Endothelial cell of umbilical vein (primary cell): ENCODE measurements at regions not wholly inside any gene's neighbourhood (a gene's known extent, or its start where the extent isn't known, plus 50 kb on each side); places are given as distances from the start of the nearest gene placed in this dataset.

ENCODE experiments used
- BruUV-seq: library from RNA; stranded (reverse); fragments of 400-500 nt; replicated peaks from 2 replicates; lab custom pipeline; 2021; lab: Mats Ljungman, UMichigan
- CTCF ChIA-PET: fragments of 300-600, 350-600 bp; sonication (Branson Sonifier 250); formaldehyde crosslinking; loops from one replicate; lab custom pipeline; 2021; ENCODE audit warnings: antibody characterized with exemption, inconsistent platforms; lab: Charles Lee
- POLR2A ChIA-PET: fragments of 300-600, 350-600 bp; sonication (Branson Sonifier 250); formaldehyde crosslinking; loops from one replicate; lab custom pipeline; 2021; ENCODE audit warnings: antibody characterized with exemption, inconsistent platforms; lab: Charles Lee
- DNase-seq: peaks from one replicate; pipeline ENCODE4 v3.0.0-alpha.2; 2011; ENCODE audit warnings: low read depth, low spot score
- FAIRE-seq: peaks from 2 replicates; lab custom pipeline; 2011; peaks lifted over from hg19 to GRCh38; lab: Jason Lieb, UNC
- H2AFZ ChIP-seq: 2 replicates; pipeline ENCODE4 v1.6.0; 2012; ENCODE audit warnings: low read depth, low read length, control low read depth, inconsistent platforms
- H3K27ac ChIP-seq: 2 replicates; pipeline ENCODE4 v1.5.1; 2011; ENCODE audit warnings: low read depth, mild to moderate bottlenecking, control low read depth, low read length, moderate library complexity; ENCODE audit not compliant: insufficient read depth
- H3K27me3 ChIP-seq, 2 experiments: 2 replicates each; pipeline versions ENCODE4 v1.6.0 to v1.6.1; 2011; ENCODE audit warnings: low read length in 2 of 2, mixed read lengths in 1 of 2; ENCODE audit not compliant: control insufficient read depth in 2 of 2, insufficient read depth in 2 of 2
- H3K36me3 ChIP-seq, 2 experiments: 2 replicates in 1 of 2; 3 replicates in 1 of 2; pipeline ENCODE4 v1.5.1; 2011; ENCODE audit warnings: low read length in 2 of 2, mild to moderate bottlenecking in 1 of 2, moderate library complexity in 1 of 2; ENCODE audit not compliant: control insufficient read depth in 2 of 2, insufficient read depth in 2 of 2; ENCODE audit errors: extremely low read depth in 1 of 2
- H3K4me1 ChIP-seq: 3 replicates; pipeline ENCODE4 v1.5.1; 2011; ENCODE audit warnings: mild to moderate bottlenecking, low read length; ENCODE audit not compliant: control insufficient read depth, insufficient read depth; ENCODE audit errors: extremely low read depth
- H3K4me2 ChIP-seq: 2 replicates; pipeline ENCODE4 v1.6.1; 2011; ENCODE audit warnings: low read length, control low read depth, mixed read lengths; ENCODE audit not compliant: insufficient read depth
- H3K4me3 ChIP-seq, 3 experiments: fragments of 200-600 bp in 1 of 3; sonication (generic), shearing (Covaris generic) in 1 of 3; replicated peaks in 1 of 3; 2 replicates each; pipeline ENCODE4 v1.5.1; 2011 to 2016; ENCODE audit warnings: control low read depth in 3 of 3, low read length in 3 of 3, mild to moderate bottlenecking in 2 of 3, inconsistent platforms in 1 of 3, low read depth in 1 of 3, moderate library complexity in 1 of 3; ENCODE audit not compliant: insufficient read depth in 1 of 3
- H3K79me2 ChIP-seq: 2 replicates; pipeline ENCODE4 v1.6.0; 2012; ENCODE audit warnings: low read length, inconsistent platforms; ENCODE audit not compliant: control insufficient read depth, insufficient read depth
- H3K9ac ChIP-seq: replicated peaks from 2 replicates; pipeline ENCODE3; 2011; ENCODE audit warnings: low read length, control low read depth; ENCODE audit not compliant: insufficient read depth; ENCODE audit errors: extremely low read depth
- H3K9me1 ChIP-seq: replicated peaks from 3 replicates; pipeline ENCODE4 v1.6.0; 2011; ENCODE audit warnings: mild to moderate bottlenecking, low read length; ENCODE audit not compliant: control insufficient read depth, insufficient read depth; ENCODE audit errors: extremely low read depth
- H3K9me3 ChIP-seq: replicated peaks from 2 replicates; pipeline ENCODE4 v1.5.1; 2012; ENCODE audit warnings: low read length, inconsistent platforms; ENCODE audit not compliant: control insufficient read depth, insufficient read depth
- H4K20me1 ChIP-seq: replicated peaks from 2 replicates; pipeline ENCODE3; 2011; ENCODE audit warnings: mild to moderate bottlenecking, low read length; ENCODE audit not compliant: control insufficient read depth, insufficient read depth; ENCODE audit errors: extremely low read depth
- JUN ChIP-seq: IDR thresholded peaks from 2 replicates; pipeline ENCODE4 v1.6.1; 2011; ENCODE audit warnings: borderline replicate concordance, low read depth; ENCODE audit not compliant: insufficient read length, insufficient read depth
- dilution Hi-C: fragments of 300-500 bp; cut with MboI; formaldehyde crosslinking; loops from one replicate; pipeline ENCODE4 v1.15.0; 2019; ENCODE audit warnings: low sequenced_read_pairs; ENCODE audit not compliant: extremely low pct_ligation_motif_present
- intact Hi-C: fragments of 100-400 bp; cut with micrococcal nuclease; formaldehyde crosslinking; loops from one replicate; pipeline ENCODE4 v1.10.0; 2022
- TF ChIP-seq, protein P1 (sequence below), 2 donors: IDR thresholded peaks; 1 replicate in 1 of 2; 2 replicates in 1 of 2; pipeline ENCODE4 v1.5.1; 2011; ENCODE audit warnings: low read length in 2 of 2, mild to moderate bottlenecking in 2 of 2, moderate library complexity in 2 of 2, control low read depth in 1 of 2, inconsistent platforms in 1 of 2, low read depth in 1 of 2; ENCODE audit not compliant: insufficient read depth in 1 of 2; ENCODE audit errors: extremely low read depth in 1 of 2

DNA sequence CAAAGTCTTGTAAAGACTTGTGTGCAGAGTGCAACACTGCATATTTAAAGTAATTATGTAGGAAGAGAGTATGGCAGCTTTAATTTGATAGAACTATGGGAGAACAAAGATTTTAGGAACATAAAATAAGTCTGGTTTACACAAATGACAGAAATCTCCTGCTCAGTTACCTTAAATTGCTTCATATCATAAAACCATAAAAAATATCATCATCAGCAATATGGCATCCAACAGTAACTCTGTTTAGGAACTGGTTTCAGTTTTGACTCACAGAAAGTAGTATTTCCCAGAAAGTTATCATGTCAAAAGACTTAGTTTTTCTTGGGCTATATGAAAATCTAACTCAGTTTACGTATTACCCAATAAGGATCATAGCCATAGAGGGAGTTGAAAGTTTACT lies 292.1 kb upstream of the PMFBP1 start:
- no TSS peak for BruUV-seq
- POLR2A ChIA-PET: no interaction called here
- H3K79me2 ChIP-seq: no peaks in the 10 kb centered on the region
- no peak overlapping the region for H3K4me3 ChIP-seq
- no peaks in the 10 kb centered on the region for H3K36me3 ChIP-seq
- H2AFZ ChIP-seq: no peak overlapping the region
- intact Hi-C loops: no loop called here
- H3K9ac ChIP-seq: no peak overlapping the region
- H3K4me2 ChIP-seq: no peak overlapping the region
- no peak for DNase-seq
- TF ChIP-seq, protein P1, sequence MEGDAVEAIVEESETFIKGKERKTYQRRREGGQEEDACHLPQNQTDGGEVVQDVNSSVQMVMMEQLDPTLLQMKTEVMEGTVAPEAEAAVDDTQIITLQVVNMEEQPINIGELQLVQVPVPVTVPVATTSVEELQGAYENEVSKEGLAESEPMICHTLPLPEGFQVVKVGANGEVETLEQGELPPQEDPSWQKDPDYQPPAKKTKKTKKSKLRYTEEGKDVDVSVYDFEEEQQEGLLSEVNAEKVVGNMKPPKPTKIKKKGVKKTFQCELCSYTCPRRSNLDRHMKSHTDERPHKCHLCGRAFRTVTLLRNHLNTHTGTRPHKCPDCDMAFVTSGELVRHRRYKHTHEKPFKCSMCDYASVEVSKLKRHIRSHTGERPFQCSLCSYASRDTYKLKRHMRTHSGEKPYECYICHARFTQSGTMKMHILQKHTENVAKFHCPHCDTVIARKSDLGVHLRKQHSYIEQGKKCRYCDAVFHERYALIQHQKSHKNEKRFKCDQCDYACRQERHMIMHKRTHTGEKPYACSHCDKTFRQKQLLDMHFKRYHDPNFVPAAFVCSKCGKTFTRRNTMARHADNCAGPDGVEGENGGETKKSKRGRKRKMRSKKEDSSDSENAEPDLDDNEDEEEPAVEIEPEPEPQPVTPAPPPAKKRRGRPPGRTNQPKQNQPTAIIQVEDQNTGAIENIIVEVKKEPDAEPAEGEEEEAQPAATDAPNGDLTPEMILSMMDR (IDR thresholded peaks at IDR 0.05; ENCODE audit: extremely low read depth in 1 of 2, insufficient read depth in 1 of 2, low read depth in 1 of 2, low read length in 2 of 2): no peak
- FAIRE-seq: no peak
- no peaks in the 10 kb centered on the region for H3K9me3 ChIP-seq
- H4K20me1 ChIP-seq: no peaks in the 10 kb centered on the region
- no peaks in the 10 kb centered on the region for H3K9me1 ChIP-seq
- dilution Hi-C loops: loop anchor here (25.0 kb wide), 1 partner anchor 327 kb away; no protein-coding TSS in a partner anchor
- H3K27me3 ChIP-seq: no peaks in the 10 kb centered on the region
- peaks cover 7% of the 10 kb centered on the region for H3K4me1 ChIP-seq
- no peak overlapping the region for H3K27ac ChIP-seq
- CTCF ChIA-PET: interaction anchor here (1.0 to 7.1 kb wide), 3 partner anchors 220 to 339 kb away, joined by 3 to 183 read pairs (median 3); no protein-coding TSS in a partner anchor

DNA sequence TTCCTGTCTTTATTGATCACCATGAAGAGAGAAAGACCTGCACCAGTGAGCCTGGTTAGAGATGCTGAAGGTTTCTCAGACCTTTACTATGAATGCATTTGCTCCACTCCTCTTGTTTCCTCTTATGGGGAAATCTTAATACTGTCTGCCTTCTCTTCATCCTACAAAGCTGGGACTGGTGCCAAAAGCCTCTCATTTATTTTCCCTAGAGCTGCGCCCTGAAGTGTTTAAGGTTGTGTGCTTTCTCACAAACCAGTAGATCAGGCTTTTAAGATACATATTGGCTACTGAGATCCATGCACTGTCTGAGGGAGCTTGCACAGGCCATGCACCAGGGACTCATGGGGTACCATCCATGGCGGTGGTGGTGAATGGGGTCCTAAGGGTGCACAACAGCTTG lies 286.1 kb upstream of the PMFBP1 start:
- dilution Hi-C loops: loop anchor here (25.0 kb wide), 1 partner anchor 321 kb away; no protein-coding TSS in a partner anchor
- no peaks in the 10 kb centered on the region for H3K9me3 ChIP-seq
- CTCF ChIA-PET: interaction anchor here (1.2 to 1.7 kb wide), 2 partner anchors 9 to 58 kb away, joined by 3 to 8 read pairs; no protein-coding TSS in a partner anchor
- no peak overlapping the region for H3K27ac ChIP-seq
- no peak overlapping the region for H3K4me2 ChIP-seq
- H3K79me2 ChIP-seq: no peaks in the 10 kb centered on the region
- intact Hi-C loops: no loop called here
- no peak for DNase-seq
- H3K4me3 ChIP-seq: no peak overlapping the region
- no TSS peak for BruUV-seq
- TF ChIP-seq JUN: no peak
- H3K9me1 ChIP-seq: no peaks in the 10 kb centered on the region
- no peak overlapping the region for H2AFZ ChIP-seq
- H3K27me3 ChIP-seq: no peaks in the 10 kb centered on the region
- FAIRE-seq: no peak
- H3K36me3 ChIP-seq: no peaks in the 10 kb centered on the region
- POLR2A ChIA-PET: no interaction called here
- no peaks in the 10 kb centered on the region for H4K20me1 ChIP-seq
- H3K4me1 ChIP-seq: no peaks in the 10 kb centered on the region
- H3K9ac ChIP-seq: no peak overlapping the region
